ENCODE measurements at regions not wholly inside any gene's neighbourhood (a gene's known extent, or its start where the extent isn't known, plus 50 kb on each side); places are given as distances from the start of the nearest gene placed in this dataset.
"Not testable (repeated sequence)": the region's sequence is repeated elsewhere in the genome, so short reads cannot be mapped to it uniquely, and the experiment has no call there.

- Histone ChIP-seq H3K9me3 (ENCODE audit: control insufficient read depth, low read length) (no peaks in the 10 kb centered on the region), H4K8ac (ENCODE audit: low read length) (no peak overlapping the region), H2BK12ac (ENCODE audit: low read length in 2 of 2) (no peak overlapping the region), H3K18ac (ENCODE audit: low read depth in 1 of 2, low read length in 2 of 2) (no peak overlapping the region), H2AFZ (ENCODE audit: low read depth, low read length) (no peak overlapping the region), H2BK15ac (ENCODE audit: low read depth, poor library complexity, severe bottlenecking) (no peak overlapping the region), H2BK5ac (ENCODE audit: low read depth, low read length, poor library complexity, severe bottlenecking) (no peak overlapping the region), H3K36me3 (ENCODE audit: control insufficient read depth in 1 of 2, insufficient read depth in 2 of 2, low read depth in 1 of 2, low read length in 2 of 2) (no peaks in the 10 kb centered on the region), H3K27ac (ENCODE audit: low read length, poor library complexity, severe bottlenecking) (no peak overlapping the region), H4K91ac (ENCODE audit: low read length) (no peak overlapping the region), H3K27me3 (ENCODE audit: control insufficient read depth in 1 of 2, insufficient read depth in 1 of 2, low read length in 2 of 2) (no peaks in the 10 kb centered on the region), H3K14ac (ENCODE audit: low read length in 2 of 2) (no peak overlapping the region), H3K23ac (ENCODE audit: low read length in 2 of 2) (no peak overlapping the region), H3K4ac (ENCODE audit: low read depth in 1 of 2, low read length in 2 of 2) (no peak overlapping the region), H3K4me3 (ENCODE audit: insufficient read depth in 1 of 2, low read depth in 1 of 2, low read length in 2 of 2) (no peak overlapping the region), H3K79me1 (replicated peaks; ENCODE audit: low read length, poor library complexity, severe bottlenecking) (no peaks in the 10 kb centered on the region), H3K4me1 (ENCODE audit: control insufficient read depth, insufficient read depth, low read depth, low read length) (no peaks in the 10 kb centered on the region), H3K4me2 (ENCODE audit: low read length, poor library complexity, severe bottlenecking) (no peak overlapping the region), H3K9ac (ENCODE audit: low read length) (no peak overlapping the region), H2AK5ac (ENCODE audit: low read length, severe bottlenecking) (no peak overlapping the region), H2BK120ac (ENCODE audit: low read depth, low read length) (no peak overlapping the region)
- WGBS = 42% methylated on average over 2 of the region's 2 CpGs
- peak; percentile 83 for DNase-seq
These were observed 500.6 kb downstream of the DISC1 start for GRCh38 chr1:232127190-232127589.

GRCh38 chr1:232123775-232124659, 497.4 kb downstream of the DISC1 start:
- no peak overlapping the region for H3K14ac ChIP-seq (ENCODE audit: low read length in 2 of 2)
- H3K9ac ChIP-seq (ENCODE audit: low read length) = no peak overlapping the region
- no peak overlapping the region for H3K4me2 ChIP-seq (ENCODE audit: low read length, poor library complexity, severe bottlenecking)
- H2BK12ac ChIP-seq (ENCODE audit: low read length in 2 of 2) = no peak overlapping the region
- H2BK120ac ChIP-seq (ENCODE audit: low read depth, low read length) = no peak overlapping the region
- H3K4me1 ChIP-seq (ENCODE audit: control insufficient read depth, insufficient read depth, low read depth, low read length) = no peaks in the 10 kb centered on the region
- no peak overlapping the region for H3K18ac ChIP-seq (ENCODE audit: low read depth in 1 of 2, low read length in 2 of 2)
- H4K8ac ChIP-seq (ENCODE audit: low read length) = no peak overlapping the region
- WGBS = 56% methylated on average over 9 of the region's 9 CpGs
- H4K91ac ChIP-seq (ENCODE audit: low read length) = no peak overlapping the region
- H3K27ac ChIP-seq (ENCODE audit: low read length, poor library complexity, severe bottlenecking) = no peak overlapping the region
- no peaks in the 10 kb centered on the region for H3K9me3 ChIP-seq (ENCODE audit: control insufficient read depth, low read length)
- H3K36me3 ChIP-seq (ENCODE audit: control insufficient read depth in 1 of 2, insufficient read depth in 2 of 2, low read depth in 1 of 2, low read length in 2 of 2) = no peaks in the 10 kb centered on the region
- H3K4me3 ChIP-seq (ENCODE audit: insufficient read depth in 1 of 2, low read depth in 1 of 2, low read length in 2 of 2) = no peak overlapping the region
- no peak overlapping the region for H3K23ac ChIP-seq (ENCODE audit: low read length in 2 of 2)
- DNase-seq = peak; percentile 15
- H2BK5ac ChIP-seq (ENCODE audit: low read depth, low read length, poor library complexity, severe bottlenecking) = no peak overlapping the region
- H3K79me1 ChIP-seq (replicated peaks; ENCODE audit: low read length, poor library complexity, severe bottlenecking) = no peaks in the 10 kb centered on the region
- H3K27me3 ChIP-seq (ENCODE audit: control insufficient read depth in 1 of 2, insufficient read depth in 1 of 2, low read length in 2 of 2) = no peaks in the 10 kb centered on the region
- no peak overlapping the region for H3K4ac ChIP-seq (ENCODE audit: low read depth in 1 of 2, low read length in 2 of 2)
- H2AFZ ChIP-seq (ENCODE audit: low read depth, low read length) = no peak overlapping the region
- no peak overlapping the region for H2BK15ac ChIP-seq (ENCODE audit: low read depth, poor library complexity, severe bottlenecking)
- no peak overlapping the region for H2AK5ac ChIP-seq (ENCODE audit: low read length, severe bottlenecking)

DNA sequence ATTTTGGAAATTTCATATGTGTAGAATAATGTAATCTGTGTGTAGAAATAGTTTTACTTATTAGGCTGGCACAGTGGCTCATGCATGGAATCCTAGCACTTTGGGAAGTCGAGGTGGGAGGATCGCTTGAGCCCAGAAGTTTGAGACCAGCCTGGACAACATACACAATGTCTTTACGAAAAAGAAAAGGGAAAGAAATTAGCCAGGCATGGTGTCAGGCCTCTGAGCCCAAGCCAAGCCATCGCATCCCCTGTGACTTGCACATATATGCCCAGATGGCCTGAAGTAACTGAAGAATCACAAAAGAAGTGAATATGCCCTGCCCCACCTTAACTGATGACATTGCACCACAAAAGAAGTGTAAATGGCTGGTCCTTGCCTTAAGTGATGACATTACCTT, 491.3 kb downstream of the DISC1 start:
- H3K4me2 ChIP-seq (ENCODE audit: low read length, poor library complexity, severe bottlenecking); H2AFZ ChIP-seq (ENCODE audit: low read depth, low read length); H3K27ac ChIP-seq (ENCODE audit: low read length, poor library complexity, severe bottlenecking); H3K9ac ChIP-seq (ENCODE audit: low read length); H3K4ac ChIP-seq (ENCODE audit: low read depth in 1 of 2, low read length in 2 of 2); H3K14ac ChIP-seq (ENCODE audit: low read length in 2 of 2); H2BK120ac ChIP-seq (ENCODE audit: low read depth, low read length); H3K9me3 ChIP-seq (ENCODE audit: control insufficient read depth, low read length); H3K4me3 ChIP-seq (ENCODE audit: insufficient read depth in 1 of 2, low read depth in 1 of 2, low read length in 2 of 2); H3K18ac ChIP-seq (ENCODE audit: low read depth in 1 of 2, low read length in 2 of 2); H3K23ac ChIP-seq (ENCODE audit: low read length in 2 of 2); H3K36me3 ChIP-seq (ENCODE audit: control insufficient read depth in 1 of 2, insufficient read depth in 2 of 2, low read depth in 1 of 2, low read length in 2 of 2); H2BK12ac ChIP-seq (ENCODE audit: low read length in 2 of 2); H4K91ac ChIP-seq (ENCODE audit: low read length); H4K8ac ChIP-seq (ENCODE audit: low read length); H2BK5ac ChIP-seq (ENCODE audit: low read depth, low read length, poor library complexity, severe bottlenecking); H2BK15ac ChIP-seq (ENCODE audit: low read depth, poor library complexity, severe bottlenecking); H3K4me1 ChIP-seq (ENCODE audit: control insufficient read depth, insufficient read depth, low read depth, low read length); H3K27me3 ChIP-seq (ENCODE audit: control insufficient read depth in 1 of 2, insufficient read depth in 1 of 2, low read length in 2 of 2); DNase-seq; H3K79me1 ChIP-seq (replicated peaks; ENCODE audit: low read length, poor library complexity, severe bottlenecking); H2AK5ac ChIP-seq (ENCODE audit: low read length, severe bottlenecking): not testable (repeated sequence)
- 66% methylated on average over 3 of the region's 4 CpGs for WGBS

DNA sequence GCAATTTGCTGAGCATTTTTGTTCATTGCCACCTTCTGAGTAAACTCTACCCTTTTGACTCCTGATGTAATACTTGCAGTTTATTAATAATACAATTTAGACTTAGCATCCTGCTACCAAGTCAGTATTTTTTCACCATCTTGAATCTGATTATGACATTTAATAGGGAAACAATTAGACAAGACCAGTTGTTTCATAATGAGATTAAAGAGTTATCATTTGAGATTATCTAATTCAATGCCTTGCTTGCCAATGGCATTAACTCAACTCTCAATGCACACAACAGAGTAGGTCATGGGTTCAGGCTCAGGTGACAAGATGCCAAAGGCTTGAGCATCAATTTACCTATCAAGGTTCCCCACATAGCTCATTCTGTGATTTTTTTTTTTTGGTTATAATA, 488.4 kb downstream of the DISC1 start:
- H3K23ac ChIP-seq (ENCODE audit: low read length in 2 of 2) = no peak overlapping the region
- H2BK120ac ChIP-seq (ENCODE audit: low read depth, low read length) = no peak overlapping the region
- no peak overlapping the region for H4K8ac ChIP-seq (ENCODE audit: low read length)
- no peak overlapping the region for H2BK12ac ChIP-seq (ENCODE audit: low read length in 2 of 2)
- H3K4me3 ChIP-seq (ENCODE audit: insufficient read depth in 1 of 2, low read depth in 1 of 2, low read length in 2 of 2) = no peak overlapping the region
- no peak overlapping the region for H3K9ac ChIP-seq (ENCODE audit: low read length)
- no peaks in the 10 kb centered on the region for H3K79me1 ChIP-seq (replicated peaks; ENCODE audit: low read length, poor library complexity, severe bottlenecking)
- H3K9me3 ChIP-seq (ENCODE audit: control insufficient read depth, low read length) = no peaks in the 10 kb centered on the region
- no peak overlapping the region for H4K91ac ChIP-seq (ENCODE audit: low read length)
- no peak overlapping the region for H3K27ac ChIP-seq (ENCODE audit: low read length, poor library complexity, severe bottlenecking)
- no peak overlapping the region for H2BK15ac ChIP-seq (ENCODE audit: low read depth, poor library complexity, severe bottlenecking)
- no peak overlapping the region for H3K4me2 ChIP-seq (ENCODE audit: low read length, poor library complexity, severe bottlenecking)
- H2AK5ac ChIP-seq (ENCODE audit: low read length, severe bottlenecking) = no peak overlapping the region
- H3K36me3 ChIP-seq (ENCODE audit: control insufficient read depth in 1 of 2, insufficient read depth in 2 of 2, low read depth in 1 of 2, low read length in 2 of 2) = no peaks in the 10 kb centered on the region
- no peak overlapping the region for H2BK5ac ChIP-seq (ENCODE audit: low read depth, low read length, poor library complexity, severe bottlenecking)
- no peak overlapping the region for H3K18ac ChIP-seq (ENCODE audit: low read depth in 1 of 2, low read length in 2 of 2)
- peaks cover 8% of the 10 kb centered on the region for H3K4me1 ChIP-seq (ENCODE audit: control insufficient read depth, insufficient read depth, low read depth, low read length)
- no peak overlapping the region for H3K4ac ChIP-seq (ENCODE audit: low read depth in 1 of 2, low read length in 2 of 2)
- H3K14ac ChIP-seq (ENCODE audit: low read length in 2 of 2) = no peak overlapping the region
- DNase-seq = no peak
- no peak overlapping the region for H2AFZ ChIP-seq (ENCODE audit: low read depth, low read length)
- H3K27me3 ChIP-seq (ENCODE audit: control insufficient read depth in 1 of 2, insufficient read depth in 1 of 2, low read length in 2 of 2) = no peaks in the 10 kb centered on the region

Data from mesenchymal stem cell (in vitro differentiated cells and primary cell).